CD4-positive, alpha-beta T cell treated with Interleukin-6 for 4 hours (primary cell): ENCODE measurements at regions not wholly inside any gene's neighbourhood (a gene's known extent, or its start where the extent isn't known, plus 50 kb on each side); places are given as distances from the start of the nearest gene placed in this dataset.
"Not testable (repeated sequence)": the region's sequence is repeated elsewhere in the genome, so short reads cannot be mapped to it uniquely, and the experiment has no call there.

Experiments used
- DNase-seq: peaks from one replicate; pipeline ENCODE4 v3.0.0-alpha.2; 2020; ENCODE audit warnings: mixed read lengths

DNA sequence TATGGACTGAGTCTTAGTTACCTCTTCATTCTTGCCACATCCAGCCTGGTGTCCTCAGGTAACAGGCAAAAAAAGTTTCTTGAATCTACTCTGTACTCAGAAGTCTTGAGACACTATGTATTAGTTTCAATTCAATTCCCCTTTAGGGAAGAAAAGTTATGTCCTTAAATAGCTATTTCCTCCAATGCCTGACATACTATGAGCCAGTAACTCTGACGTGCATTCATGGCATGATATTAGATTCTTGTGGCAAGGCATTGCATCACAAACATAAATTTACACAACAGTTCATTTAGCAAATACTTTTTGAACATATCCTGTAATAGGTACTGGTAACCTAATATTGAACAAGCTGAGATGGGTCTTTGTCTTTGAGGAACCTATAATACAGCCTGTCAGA is 109.3 kb upstream of the FOXB1 start:
- DNase-seq: no peak

DNA sequence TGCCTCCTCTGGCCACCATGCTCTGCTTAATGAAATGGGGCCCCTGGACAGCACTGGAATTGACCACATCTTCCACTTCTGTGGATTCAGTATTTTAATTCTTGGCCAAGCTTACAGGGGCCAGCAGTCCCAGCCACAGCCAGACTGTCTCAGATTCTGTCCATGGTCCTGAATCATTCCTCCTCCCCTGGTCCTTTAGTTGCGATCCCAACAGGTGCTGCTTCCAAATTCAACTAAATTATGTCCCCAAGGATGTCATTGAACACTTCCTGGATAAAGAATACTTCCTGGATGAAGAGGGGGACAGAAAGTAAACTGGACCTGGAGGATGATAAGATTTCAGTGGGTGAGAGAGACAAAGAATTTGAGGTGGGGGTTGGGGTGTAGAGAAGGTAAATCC is 111.1 kb upstream of the FOXB1 start:
- no peak for DNase-seq

DNA sequence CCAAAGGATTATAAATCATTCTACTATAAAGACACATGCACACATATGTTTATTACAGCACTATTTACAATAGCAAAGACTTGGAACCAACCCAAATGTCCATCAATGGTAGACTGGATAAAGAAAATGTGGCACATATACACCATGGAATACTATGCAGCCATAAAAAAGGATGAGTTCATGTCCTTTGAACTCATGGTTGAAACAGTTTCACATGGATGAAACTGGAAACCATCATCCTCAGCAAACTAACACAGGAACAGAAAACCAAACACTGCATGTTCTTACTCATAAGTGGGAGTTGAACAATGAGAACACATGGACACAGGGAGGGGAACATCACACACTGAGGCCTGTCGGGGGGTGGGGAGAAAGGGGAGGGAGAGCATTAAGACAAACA is 116.2 kb upstream of the FOXB1 start:
- DNase-seq: not testable (repeated sequence)

DNA sequence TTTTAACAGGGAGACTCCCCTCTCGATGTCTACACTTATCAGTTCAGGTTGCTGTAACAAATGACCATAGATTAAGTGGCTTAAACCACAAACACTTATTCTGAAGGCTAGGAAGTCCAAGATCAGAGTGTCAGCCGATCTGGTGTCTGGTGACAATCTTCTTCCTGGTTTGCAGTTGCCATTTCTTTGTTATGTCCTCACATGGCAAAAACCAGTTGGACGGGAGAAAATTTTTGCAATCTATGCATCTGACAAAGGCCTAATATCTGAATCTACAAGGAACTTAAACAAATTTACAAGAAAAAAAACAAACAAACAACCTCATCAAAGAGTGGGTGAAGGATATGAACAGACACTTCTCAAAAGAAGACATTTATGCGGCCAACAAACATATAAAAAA is 116.9 kb upstream of the FOXB1 start:
- no peak for DNase-seq

DNA sequence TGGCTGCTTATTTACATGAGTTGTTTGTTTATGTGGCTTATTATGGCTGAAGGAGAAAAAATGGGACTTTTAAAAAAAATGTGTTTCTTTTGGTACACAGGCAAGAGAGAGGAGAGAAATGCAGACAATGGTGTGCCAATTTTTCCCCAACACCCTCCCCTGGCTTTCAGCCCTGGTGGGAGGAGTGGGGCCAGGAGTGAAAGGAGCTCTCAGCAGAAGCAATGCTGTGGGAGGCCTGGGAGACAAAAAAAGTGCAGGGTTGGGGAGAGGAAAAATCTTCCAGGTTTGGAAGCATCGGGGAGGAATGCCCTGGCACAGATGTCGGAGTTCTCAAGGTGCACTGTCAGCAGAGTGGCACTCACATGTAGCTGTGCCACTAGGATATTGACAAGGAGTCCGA is 117.7 kb upstream of the FOXB1 start:
- no peak for DNase-seq

DNA sequence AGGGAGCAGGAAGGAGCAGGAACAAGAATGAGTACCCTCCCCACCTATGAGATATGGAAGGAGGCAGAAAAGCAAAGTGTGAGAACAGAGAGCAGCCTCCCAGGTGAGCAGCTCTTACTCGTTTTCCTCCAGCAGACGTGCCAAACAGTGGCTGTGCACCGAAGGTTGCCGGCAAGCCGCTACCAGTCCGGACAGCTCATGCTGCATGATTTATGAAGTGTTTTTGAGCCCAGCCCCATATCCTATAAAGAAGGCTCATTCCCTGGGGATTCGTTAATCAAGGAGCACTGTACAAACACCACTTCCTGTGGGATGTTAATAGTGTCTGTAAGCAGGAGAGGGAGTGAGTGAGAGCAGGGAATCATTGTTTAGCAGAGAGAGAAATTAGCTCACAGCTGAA is 118.3 kb upstream of the FOXB1 start:
- DNase-seq: no peak

DNA sequence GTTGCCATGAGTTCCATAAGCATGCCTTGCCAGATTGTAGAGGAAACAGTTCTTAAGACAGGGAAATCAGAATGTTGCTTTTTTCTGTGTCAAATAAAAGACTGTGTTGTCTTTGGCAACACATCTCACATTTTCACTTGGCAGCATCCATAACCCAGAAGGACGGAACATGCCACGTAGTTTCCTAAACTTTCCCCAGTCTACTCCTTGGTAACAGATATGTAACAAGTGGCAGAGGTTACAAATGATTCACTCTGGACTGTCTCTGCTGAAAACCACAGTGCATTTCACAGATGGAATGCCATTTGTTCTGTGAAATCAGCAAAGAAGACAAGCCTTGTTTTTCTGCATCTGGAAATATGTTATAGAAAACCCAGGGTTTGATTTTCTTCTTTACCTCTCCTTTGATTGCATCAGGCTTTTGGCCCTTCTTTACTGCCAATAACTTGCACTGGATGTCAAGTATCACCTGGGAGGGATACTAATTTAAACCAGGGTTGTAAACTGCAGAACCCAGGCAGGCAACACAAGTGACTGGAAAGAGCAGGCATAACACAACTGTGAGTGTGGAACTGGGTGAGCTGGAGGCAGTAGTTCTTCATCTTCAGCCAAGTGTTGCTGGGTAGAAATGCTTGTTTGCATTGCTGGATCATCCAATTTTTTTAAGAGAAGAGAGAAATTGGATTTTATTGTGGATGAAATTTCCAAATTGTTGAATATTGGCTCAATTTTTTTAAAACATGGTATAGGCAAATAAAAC is 124.4 kb upstream of the FOXB1 start:
- DNase-seq: no peak

DNA sequence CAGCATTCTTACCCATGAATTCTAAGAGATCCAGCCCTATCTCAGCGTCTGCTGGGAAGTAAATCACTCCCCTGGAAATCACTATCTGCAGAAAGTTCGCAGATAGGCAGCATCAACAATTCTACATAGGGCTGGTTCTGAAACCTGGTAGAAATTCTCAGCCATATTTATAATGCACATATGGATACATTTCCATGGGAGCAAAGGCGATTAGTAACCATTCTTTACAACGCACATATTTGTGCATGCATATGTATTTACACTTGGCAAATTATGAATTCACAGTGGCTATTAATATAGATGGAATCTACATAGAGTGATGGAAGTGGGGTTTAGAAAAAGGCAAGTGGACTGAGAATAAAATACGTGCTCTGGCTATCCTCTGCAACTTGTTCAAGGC is 128.0 kb upstream of the FOXB1 start:
- no peak for DNase-seq

DNA sequence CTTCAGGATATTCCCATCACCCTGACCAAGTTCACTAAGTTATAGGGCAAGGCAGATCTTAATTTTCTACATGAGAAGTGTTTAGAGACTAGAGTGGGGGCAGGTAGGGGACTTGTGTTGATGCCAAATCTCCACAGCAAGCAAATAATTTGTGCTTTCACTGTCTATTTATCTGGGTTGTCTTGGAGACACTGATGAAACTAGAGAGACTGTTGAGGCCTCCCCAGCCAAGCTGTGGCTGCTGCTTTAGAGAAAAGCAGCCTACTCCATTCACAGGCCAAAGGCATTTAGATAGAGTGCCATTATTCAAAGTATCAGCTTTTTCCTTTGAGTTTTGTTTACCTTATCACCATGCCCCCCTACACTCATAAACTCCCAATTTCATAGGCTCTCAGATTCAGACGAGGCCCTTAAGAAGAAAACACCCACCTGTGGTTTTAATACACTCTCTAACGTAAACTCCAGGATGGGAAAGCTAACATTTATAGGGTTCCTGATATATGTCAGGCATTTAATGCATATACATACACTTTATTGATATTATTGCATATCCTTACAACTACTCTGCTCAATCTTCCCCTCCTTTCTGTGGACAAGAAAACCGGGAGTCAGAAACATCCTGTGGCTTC is 130.4 kb upstream of the FOXB1 start:
- no peak for DNase-seq

DNA sequence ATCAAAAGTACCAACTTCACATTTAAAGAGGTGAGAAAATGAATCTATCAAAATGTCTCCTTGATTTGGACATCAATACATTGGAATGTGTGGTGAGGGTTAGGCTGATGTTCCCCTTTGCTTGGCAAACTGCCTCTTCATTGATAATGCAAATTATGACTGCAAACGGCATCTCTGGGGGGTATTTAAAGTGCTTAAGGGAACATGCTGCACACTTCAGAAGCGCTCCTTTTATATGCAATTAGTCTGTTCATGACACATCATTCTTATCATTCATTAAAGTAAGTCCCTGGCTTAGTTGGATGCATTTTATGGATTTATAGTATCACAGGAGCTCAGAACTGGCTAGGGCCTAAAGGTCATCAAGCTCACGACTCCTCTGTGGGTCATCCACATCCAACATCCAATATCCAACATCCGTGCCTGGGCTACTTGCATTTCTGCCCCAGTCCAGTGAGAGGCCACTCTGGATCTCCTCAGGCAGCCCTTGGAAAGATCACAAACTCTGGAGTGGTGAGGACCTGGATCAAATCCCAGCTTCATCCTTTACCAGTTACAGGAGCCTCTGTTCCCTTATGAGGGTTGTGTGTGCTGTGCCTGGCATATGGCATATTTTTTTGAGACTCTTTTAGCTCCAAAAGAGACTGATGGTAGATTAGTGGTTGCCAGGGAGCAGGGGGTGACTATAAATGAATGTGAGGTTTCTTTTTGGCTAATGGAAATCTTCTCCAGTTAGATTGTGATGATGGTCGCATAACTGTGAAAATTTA is 136.8 kb upstream of the FOXB1 start:
- no peak for DNase-seq

DNA sequence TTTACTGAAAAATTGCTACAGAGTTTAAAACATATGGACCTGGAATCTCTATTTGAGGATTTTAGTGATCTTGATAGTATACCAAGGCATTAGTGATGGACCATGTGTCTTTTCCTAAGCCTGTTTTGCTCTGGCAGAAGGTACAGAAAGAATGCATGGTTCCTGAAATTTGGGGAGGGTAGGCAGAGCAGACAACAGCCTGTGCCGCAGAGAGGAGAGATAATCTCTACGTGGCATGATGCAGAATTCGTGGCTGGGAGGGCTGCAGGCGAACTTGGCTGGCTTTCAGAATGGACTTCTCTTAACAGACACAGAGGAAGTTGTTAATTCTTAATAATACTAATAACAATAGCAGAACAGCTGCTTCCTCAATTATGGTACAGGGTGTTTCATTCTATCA is 137.5 kb upstream of the FOXB1 start:
- no peak for DNase-seq

DNA sequence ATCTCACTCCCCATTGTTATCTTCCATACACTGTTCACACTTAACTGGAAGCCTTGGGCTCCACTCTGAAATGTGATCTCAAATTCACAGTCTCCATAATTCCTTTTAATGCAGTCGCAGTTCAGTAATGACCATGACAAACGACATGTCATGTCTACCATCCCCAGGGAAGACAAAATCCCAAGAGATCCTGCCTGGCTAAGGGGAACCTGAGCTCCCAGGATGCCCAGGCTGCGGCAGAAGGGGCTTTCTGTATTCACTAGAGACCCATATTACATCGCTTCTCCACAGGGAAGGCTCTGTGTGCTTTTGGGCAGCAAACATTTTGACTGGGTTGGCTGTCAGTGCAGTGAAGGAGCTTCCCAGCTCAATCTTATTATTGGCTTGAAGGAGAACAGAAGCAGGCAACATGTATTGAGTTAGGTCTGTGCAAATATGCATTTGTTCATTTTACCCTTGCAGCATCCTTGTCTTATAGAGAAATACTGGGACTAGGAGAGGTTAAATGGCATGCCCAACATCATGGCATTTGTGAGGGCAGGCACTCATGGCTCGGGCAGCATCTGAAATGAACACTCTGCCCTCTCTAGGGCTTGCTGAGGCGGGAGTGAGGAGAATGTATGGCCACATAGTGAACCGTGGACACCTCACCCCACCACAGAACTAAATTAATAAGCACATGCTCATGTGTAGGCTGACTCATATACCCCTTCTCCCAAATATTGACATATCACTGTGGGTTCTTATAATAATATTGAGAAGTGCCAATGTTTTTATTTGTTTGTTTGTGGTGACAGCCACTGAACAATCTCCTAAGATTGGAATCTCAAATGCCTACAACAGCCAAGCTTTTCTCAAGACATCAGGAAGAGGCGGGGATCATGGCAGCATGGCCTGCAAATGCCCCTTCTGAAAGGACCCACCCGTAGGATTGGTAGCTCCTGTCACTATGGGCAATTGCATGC is 141.6 kb upstream of the FOXB1 start:
- DNase-seq: no peak

DNA sequence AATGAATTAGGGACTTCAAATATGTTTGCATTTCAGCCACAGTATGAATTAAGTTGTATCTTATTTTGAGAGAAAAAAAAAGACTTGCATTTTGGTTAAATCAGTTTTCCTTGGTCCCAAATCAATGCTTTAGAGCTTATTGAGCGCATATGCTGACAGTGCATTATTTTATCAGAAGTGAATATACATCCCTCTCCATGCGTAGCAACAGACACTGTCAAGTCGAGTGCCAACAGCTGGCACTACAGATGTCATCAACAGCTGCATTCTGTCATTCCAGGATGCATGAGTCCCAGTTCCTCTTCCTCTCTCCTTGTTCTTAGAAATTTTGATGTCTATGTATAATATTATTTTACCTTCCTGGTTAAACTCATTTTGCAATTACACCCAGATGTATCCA is 156.1 kb upstream of the FOXB1 start:
- DNase-seq: no peak

DNA sequence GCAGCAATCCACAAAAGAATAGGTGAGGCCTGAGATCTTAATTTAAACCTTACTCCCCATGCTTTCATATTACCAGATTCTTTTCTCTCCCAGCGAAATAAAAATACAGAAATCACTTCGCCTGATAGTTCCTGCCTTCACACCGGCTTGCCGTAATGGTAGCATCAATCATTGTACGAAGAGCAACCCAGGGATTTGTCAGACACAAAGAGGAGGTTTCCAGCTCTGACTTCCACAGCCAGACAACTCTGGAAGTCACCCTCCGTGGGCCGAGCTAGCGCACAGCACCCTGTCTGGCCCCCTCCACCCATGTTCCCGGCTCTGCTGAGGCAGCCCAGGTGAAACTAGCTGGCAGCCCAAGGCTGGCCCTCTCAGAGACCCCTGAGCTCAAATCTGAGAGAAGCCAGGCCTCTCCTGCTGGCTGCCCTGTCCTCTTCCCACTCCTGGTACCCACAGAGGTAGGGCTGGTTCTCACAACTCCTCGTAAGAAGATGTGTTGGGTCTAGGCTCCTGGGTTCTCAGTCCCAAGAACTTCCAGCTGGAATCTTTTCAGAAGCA is 156.9 kb upstream of the BNIP2 start:
- DNase-seq: no peak

DNA sequence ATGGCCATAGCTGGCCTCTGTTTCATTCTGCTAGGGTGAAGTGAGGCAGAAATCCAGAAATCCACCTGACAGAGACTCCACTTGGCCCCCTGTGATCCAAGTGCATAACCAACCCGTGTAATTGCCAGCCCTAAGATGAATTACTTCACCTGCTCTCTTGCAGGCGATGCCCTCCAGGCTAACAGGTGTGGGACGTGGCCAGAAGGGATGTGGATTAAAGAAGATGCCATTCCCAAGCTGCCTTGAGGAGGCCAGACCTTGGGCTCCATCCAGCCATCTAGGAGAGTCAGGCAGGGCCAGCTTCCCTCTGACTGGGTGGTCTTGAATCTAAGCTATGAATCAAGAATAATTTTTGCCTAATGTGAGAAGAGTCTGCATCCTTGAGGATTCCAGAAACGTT is 154.5 kb upstream of the BNIP2 start:
- DNase-seq: no peak

DNA sequence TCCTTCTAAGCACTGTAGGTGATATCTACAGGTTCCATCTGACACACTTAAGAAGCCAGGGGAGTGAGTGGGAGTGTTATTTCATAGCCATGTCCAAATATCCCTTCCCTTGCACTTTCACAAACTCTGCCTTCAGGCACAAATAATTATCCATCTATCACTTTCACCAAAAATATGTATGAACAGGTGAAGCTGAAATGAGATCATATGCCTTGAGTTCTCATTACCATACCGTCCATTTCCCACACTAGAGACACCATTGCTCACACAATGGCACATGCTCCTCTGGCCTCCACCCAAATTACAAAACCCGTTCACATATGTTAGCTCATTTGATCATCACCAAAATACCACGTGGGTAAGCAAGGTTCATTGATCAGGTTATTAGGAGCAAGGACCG is 151.9 kb upstream of the BNIP2 start:
- DNase-seq: no peak

DNA sequence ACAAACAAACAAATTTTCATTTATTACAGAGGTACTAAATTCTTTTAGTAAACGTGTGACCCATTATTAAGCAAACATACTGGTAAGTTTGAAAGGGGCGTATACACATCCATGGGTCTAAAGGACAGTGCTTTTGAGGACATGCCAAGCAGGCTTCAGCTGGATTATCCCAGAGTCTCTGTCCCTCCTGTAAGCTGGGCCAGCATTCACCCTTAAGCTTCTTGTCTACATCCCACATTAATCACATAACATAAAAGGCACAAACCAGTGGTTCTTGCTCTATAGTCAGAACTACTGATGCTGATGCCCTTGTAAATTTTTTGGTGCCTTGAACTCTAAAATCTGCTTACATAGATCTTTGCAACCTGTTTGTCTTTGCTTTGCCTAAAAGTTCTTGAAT is 150.8 kb upstream of the BNIP2 start:
- no peak for DNase-seq

DNA sequence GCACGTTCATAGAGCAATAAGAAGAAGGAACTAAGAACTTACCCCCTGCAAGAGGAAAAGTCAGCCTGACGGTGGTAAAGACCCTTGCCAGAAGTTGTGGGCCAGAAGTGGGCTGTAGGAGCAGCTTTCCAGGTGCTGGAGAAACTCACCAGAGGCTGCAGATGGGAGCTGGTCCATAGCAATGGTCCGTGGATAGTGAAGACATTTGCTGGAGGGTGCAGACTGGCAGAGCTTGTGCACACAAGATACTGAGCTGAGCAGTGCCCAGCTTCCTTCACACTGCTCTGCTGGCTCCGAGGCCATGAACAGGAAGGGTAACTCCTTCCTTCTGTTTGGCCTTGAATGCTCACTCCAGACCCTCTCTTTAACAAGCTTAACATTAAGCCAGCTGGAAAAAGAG is 149.8 kb upstream of the BNIP2 start:
- DNase-seq: no peak

DNA sequence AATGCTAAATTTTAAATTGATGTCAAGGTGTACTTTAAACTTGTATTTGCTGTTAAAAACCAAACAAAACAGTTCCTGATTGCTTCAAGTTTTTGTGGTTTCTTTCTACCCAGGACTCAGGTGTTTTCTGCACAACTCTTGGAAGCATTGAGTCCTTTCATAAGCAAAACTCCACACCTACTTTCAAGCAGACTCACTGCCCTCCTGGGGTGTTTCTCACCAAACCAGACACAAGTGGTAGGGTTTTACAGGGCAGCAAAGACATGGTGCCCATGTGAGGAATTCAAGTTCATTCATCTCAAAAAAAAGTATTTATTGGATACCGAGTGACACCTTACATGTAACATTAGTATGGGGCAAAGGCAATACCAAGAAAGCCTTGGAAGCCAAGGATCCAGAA is 146.7 kb upstream of the BNIP2 start:
- no peak for DNase-seq

DNA sequence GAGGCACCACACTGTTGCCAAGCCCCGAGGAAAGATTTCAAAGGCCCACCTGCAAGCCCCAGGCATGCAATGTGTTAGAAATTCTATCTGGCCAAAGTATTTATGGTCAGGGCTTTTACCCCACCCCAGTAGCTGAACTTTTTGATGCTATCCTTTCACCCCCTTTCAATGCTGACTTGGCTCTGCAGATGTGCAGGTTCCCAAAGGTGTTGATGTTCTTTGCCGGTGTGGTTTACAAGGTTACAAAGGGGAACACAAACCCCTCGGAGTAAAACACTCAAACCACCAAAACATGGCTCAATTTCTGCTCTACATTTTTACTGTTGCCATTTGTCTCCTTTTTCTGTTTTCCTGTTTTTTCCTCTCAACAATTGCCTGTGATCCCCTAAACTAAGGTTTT is 145.4 kb upstream of the BNIP2 start:
- no peak for DNase-seq

DNA sequence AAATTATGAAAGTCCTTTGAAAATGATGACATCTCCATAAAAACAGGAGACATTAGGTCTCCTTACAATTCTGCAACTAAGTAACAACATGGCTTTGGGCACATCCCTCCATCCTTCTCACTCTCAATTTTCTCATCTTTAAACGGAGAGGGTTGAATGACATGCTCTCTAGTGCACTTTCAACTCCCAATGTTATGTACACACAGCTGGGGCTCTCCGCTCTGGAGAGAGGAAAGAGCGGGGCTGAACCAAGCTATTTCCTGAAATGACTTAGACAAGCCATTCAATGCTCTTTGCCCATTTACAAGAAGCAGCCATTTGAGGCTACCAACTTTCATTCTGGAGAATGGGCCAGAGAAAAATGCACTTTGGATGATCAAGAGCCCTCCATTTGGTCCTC is 144.2 kb upstream of the BNIP2 start:
- no peak for DNase-seq

DNA sequence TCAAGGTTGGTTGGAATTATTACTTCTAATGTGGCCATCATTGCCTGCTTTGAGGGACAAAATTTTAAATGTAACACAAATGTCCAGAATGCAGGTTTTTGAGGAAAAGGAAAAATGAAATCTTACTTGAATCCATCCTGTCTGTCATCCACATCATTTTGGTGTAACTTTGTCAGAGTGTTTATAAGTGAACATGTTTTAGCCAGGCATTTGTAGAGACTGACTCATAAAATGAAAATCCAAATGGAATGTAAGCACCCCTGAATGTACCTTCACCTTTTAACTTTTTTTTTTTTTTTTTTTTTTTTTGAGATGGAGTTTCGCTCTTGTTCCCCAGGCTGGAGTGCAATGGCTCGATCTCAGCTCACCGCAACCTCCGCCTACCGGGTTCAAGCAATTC is 141.8 kb upstream of the BNIP2 start:
- no peak for DNase-seq

DNA sequence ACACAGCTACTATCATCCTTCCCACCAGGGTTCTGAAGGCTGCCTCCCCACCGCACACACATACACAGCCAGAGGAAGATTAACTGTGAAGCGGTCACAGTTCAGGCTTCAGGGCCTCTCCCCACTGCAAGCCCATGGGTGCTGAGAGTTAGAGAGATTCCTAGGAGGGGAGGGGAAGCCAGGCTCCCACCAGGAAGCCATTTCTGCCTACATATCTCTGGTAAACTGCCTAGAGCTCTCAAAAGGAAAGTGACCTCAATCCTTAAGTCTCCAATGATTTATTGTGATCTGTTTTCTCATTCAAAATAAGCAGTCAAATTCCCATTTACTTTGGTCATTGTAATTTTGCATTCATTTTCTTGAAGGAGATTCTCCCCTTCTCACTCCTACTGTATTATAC is 141.0 kb upstream of the BNIP2 start:
- DNase-seq: no peak
